ENCODE measurements at regions not wholly inside any gene's neighbourhood (a gene's known extent, or its start where the extent isn't known, plus 50 kb on each side); places are given as distances from the start of the nearest gene placed in this dataset.

DNA sequence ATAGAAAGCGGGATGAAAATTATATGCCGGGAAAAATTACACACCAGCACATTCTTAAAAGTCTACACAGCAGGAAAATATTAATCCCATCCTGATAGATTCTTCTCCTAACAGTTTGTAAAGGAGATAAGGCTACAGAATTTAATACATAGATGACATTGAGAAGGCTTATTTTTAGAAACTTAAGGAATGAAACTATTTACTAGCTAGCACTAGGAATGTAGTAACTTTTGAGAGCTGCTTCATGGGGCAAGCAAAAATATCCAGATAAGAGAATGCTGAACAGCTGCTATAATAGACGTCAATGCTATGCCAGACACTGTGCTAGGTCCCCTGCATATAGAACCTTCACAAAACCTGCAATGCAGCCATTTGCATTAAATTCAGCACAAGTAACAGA is 912.7 kb upstream of the NR2F2 start:
- Mint-ChIP-seq H3K9me3 (peaks cover 31% of the 10 kb centered on the region), H3K4me1 (no peaks in the 10 kb centered on the region), H3K4me3 (no peak overlapping the region), H3K36me3 (peaks cover 24% of the 10 kb centered on the region), H3K27ac (no peak overlapping the region), H3K27me3 (ENCODE audit: low read depth) (no peaks in the 10 kb centered on the region; the same call in 1 of the 2 replicates)
- POLR2A ChIA-PET: no interaction called here
- CTCF ChIA-PET: no interaction called here
- ATAC-seq (no peak), DNase-seq (ENCODE audit: low spot score) (no peak)
- TF ChIP-seq CBFB (CRISPR knock-in tag; IDR thresholded peaks at IDR 0.05; ENCODE audit: low read depth) (no peak), SMAD3 (CRISPR knock-in tag; IDR thresholded peaks at IDR 0.05; ENCODE audit: borderline replicate concordance) (no peak), IRF2 (CRISPR knock-in tag; IDR thresholded peaks at IDR 0.05; ENCODE audit: borderline replicate concordance, low read depth) (no peak), ZNF232 (CRISPR knock-in tag; IDR thresholded peaks at IDR 0.05) (no peak), ERG (CRISPR knock-in tag; IDR thresholded peaks at IDR 0.05) (no peak), ZNF263 (CRISPR knock-in tag; IDR thresholded peaks at IDR 0.05; ENCODE audit: low read depth) (no peak), SOX15 (CRISPR knock-in tag; IDR thresholded peaks at IDR 0.05) (no peak)
- TF ChIP-seq, protein P1, sequence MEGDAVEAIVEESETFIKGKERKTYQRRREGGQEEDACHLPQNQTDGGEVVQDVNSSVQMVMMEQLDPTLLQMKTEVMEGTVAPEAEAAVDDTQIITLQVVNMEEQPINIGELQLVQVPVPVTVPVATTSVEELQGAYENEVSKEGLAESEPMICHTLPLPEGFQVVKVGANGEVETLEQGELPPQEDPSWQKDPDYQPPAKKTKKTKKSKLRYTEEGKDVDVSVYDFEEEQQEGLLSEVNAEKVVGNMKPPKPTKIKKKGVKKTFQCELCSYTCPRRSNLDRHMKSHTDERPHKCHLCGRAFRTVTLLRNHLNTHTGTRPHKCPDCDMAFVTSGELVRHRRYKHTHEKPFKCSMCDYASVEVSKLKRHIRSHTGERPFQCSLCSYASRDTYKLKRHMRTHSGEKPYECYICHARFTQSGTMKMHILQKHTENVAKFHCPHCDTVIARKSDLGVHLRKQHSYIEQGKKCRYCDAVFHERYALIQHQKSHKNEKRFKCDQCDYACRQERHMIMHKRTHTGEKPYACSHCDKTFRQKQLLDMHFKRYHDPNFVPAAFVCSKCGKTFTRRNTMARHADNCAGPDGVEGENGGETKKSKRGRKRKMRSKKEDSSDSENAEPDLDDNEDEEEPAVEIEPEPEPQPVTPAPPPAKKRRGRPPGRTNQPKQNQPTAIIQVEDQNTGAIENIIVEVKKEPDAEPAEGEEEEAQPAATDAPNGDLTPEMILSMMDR (IDR thresholded peaks at IDR 0.05): no peak

DNA sequence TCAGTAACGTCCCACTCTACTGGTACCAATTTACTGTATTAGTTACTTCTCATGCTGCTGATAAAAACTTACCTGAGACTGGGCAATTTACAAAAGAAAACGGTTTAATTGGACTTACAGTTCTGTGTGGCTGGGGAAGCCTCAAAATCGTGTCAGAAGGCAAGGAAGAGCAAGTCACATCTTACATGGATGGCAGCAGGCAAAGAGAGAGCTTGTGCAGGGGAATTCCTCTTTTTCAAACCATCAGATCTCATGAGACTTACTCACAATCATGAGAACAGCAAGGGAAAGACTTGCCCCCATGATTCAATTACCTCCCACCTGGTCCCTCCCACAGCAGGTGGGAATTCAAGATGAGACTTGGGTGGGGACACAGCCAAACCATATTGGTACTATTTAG is 908.2 kb upstream of the NR2F2 start:
- ChIA-PET CTCF (no interaction called here), POLR2A (no interaction called here)
- H3K36me3 Mint-ChIP-seq: peaks cover 28% of the 10 kb centered on the region
- H3K4me3 Mint-ChIP-seq: no peak overlapping the region
- TF ChIP-seq ETV6 (CRISPR knock-in tag; IDR thresholded peaks at IDR 0.05) (no peak), GRHL2 (CRISPR knock-in tag; IDR thresholded peaks at IDR 0.05; ENCODE audit: insufficient replicate concordance, severe bottlenecking) (no peak), NR1H2 (CRISPR knock-in tag; IDR thresholded peaks at IDR 0.05) (no peak), ZNF423 (CRISPR knock-in tag; IDR thresholded peaks at IDR 0.05) (no peak), GABPB1 (CRISPR knock-in tag; IDR thresholded peaks at IDR 0.05) (no peak), ZNF396 (CRISPR knock-in tag; IDR thresholded peaks at IDR 0.05; ENCODE audit: borderline replicate concordance) (no peak), ZSCAN18 (CRISPR knock-in tag; IDR thresholded peaks at IDR 0.05) (no peak), ERG (CRISPR knock-in tag; IDR thresholded peaks at IDR 0.05) (no peak), ZNF671 (CRISPR knock-in tag; IDR thresholded peaks at IDR 0.05) (no peak), TEAD1 (CRISPR knock-in tag; IDR thresholded peaks at IDR 0.05) (no peak), ATF6 (CRISPR knock-in tag; IDR thresholded peaks at IDR 0.05) (no peak), SOX15 (CRISPR knock-in tag; IDR thresholded peaks at IDR 0.05) (no peak)
- TF ChIP-seq, protein P2, sequence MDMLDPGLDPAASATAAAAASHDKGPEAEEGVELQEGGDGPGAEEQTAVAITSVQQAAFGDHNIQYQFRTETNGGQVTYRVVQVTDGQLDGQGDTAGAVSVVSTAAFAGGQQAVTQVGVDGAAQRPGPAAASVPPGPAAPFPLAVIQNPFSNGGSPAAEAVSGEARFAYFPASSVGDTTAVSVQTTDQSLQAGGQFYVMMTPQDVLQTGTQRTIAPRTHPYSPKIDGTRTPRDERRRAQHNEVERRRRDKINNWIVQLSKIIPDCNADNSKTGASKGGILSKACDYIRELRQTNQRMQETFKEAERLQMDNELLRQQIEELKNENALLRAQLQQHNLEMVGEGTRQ (CRISPR knock-in tag; IDR thresholded peaks at IDR 0.05): no peak
- TF ChIP-seq, protein P3, sequence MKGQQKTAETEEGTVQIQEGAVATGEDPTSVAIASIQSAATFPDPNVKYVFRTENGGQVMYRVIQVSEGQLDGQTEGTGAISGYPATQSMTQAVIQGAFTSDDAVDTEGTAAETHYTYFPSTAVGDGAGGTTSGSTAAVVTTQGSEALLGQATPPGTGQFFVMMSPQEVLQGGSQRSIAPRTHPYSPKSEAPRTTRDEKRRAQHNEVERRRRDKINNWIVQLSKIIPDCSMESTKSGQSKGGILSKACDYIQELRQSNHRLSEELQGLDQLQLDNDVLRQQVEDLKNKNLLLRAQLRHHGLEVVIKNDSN (CRISPR knock-in tag; IDR thresholded peaks at IDR 0.05): no peak
- no peaks in the 10 kb centered on the region for H3K4me1 Mint-ChIP-seq
- H3K27ac Mint-ChIP-seq: no peak overlapping the region
- ATAC-seq: no peak
- H3K9me3 Mint-ChIP-seq: peaks cover 47% of the 10 kb centered on the region
- H3K27me3 Mint-ChIP-seq (ENCODE audit: low read depth): no peaks in the 10 kb centered on the region; the same call in 1 of the 2 replicates
- DNase-seq (ENCODE audit: low spot score): no peak
